ENCODE measurements at regions not wholly inside any gene's neighbourhood (a gene's known extent, or its start where the extent isn't known, plus 50 kb on each side); places are given as distances from the start of the nearest gene placed in this dataset.
A peak's percentile ranks its signal among the peaks of the same experiment; 100 is the strongest.

DNA sequence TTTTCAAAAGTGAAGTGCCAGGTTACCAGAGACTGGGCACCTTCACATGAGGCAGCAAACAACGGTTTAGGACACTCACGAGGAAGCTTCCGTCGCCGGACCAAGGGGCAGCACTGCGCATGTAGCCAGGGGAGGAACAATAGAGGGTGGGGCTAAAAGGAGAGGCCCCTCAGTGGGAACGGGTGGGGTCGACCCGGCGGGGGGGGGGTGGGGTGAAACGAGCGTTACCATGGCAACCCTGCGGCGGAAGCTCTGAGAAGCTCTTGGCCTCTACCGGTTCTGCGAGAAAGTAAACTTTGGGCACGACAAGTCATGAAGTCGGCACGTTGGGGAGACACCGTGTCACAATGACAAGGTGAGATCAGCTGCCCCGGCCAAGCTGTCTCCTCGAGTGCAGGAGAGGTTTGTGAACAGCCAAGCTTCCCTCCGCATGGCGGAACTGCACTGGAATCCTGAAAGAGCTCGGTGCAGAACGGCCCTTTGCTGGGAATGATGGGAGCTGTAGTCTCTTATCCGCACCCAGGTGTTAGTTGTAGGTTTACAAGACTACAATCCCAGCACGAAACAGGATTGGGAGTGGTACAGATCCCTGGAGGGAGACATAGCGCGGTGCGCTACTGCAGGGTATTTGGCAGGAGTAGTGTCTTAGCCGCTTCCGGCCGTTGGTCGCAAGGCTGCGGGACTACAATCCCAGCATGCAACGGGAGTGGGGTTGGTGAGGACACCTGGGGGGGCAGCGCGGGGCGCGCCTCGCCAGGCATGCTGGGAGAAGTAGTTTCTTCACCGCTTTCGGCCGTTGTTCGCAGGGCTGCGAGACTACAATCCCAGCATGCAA is 72.8 kb upstream of the ZNF722 start:
- H3K36me3 ChIP-seq (ENCODE audit: insufficient read depth in 1 of 2, low read depth in 1 of 2) = no peaks in the 10 kb centered on the region
- no peaks in the 10 kb centered on the region for H3K27me3 ChIP-seq (ENCODE audit: insufficient read depth in 3 of 3, low read length in 2 of 3)
- H3K27ac ChIP-seq = peak overlapping the region; percentile 85
- DNase-seq (peak; percentile 93 to 95), ATAC-seq (peak; percentile 98 to 99 (median 98))
- TF ChIP-seq, protein P1, sequence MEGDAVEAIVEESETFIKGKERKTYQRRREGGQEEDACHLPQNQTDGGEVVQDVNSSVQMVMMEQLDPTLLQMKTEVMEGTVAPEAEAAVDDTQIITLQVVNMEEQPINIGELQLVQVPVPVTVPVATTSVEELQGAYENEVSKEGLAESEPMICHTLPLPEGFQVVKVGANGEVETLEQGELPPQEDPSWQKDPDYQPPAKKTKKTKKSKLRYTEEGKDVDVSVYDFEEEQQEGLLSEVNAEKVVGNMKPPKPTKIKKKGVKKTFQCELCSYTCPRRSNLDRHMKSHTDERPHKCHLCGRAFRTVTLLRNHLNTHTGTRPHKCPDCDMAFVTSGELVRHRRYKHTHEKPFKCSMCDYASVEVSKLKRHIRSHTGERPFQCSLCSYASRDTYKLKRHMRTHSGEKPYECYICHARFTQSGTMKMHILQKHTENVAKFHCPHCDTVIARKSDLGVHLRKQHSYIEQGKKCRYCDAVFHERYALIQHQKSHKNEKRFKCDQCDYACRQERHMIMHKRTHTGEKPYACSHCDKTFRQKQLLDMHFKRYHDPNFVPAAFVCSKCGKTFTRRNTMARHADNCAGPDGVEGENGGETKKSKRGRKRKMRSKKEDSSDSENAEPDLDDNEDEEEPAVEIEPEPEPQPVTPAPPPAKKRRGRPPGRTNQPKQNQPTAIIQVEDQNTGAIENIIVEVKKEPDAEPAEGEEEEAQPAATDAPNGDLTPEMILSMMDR (IDR thresholded peaks at IDR 0.05) = no peak
- no peaks in the 10 kb centered on the region for H3K9me3 ChIP-seq
- intact Hi-C loops (cut with DNase I) = loop anchor here in 1 of 2 donors (10.0 kb wide), 1 partner anchor 639 kb away; the partner anchor contains the start of gene ZNF680
- peak overlapping the region; percentile 80 for H3K4me3 ChIP-seq
- WGBS, 3 donors = 2 to 32% (median 2%) methylated on average over 45 to 47 of the region's 47 CpGs
- no peaks in the 10 kb centered on the region for H3K4me1 ChIP-seq

DNA sequence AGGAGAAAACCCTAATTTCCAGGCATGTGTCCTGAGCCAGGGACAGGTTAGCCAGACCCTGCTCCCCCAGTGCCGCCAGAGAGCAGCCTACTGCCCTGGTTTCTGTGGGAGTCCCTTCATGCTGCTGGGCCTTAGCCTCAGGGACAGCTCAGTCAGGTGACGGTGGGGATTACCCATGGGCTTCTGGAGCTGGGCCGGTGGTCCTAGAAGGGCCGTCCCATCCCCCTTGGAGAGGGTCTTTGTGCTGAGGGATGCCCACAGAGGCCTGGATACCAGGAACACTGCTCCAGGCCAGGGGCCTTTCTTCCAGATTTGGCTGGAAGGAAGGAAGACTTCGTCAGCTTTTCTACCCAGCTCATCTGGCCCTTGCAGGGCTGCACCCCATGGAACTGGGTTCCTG is 71.4 kb upstream of the ZNF722 start:
- WGBS, 3 donors = 69 to 77% (median 72%) methylated on average over 5 of the region's 5 CpGs

DNA sequence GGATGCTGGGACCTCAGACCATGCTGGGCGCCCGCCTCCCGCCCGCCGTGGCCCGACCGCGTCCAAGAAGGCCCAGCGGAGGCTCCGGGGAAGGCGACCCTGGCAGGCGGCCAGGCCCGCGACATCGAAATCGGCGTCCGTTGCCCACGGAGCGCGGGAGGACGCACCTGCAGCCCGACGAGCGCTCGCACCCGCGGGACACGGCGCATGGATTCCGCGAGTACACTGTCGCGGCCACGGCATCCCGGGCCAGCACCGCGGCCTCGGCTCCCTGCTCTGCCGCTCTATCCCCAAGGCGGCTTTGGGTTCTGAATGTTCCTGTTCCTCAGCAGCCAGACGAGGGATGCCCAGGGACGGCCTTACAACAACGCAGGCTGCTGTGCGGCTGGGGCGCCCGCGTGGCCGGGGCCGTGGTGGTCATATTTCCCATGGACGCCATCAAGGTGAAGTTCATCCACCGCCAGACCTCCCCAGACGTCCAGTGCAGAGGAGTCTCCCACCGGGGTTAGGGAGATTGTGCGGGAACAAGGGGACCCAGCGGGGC is 67.5 kb upstream of the ZNF722 start:
- TF ChIP-seq, protein P1 (IDR thresholded peaks at IDR 0.05) = no peak
- DNase-seq (no peak), ATAC-seq (no peak)
- Histone ChIP-seq H3K36me3 (ENCODE audit: insufficient read depth in 1 of 2, low read depth in 1 of 2) (no peaks in the 10 kb centered on the region), H3K27ac (no peak overlapping the region), H3K9me3 (no peaks in the 10 kb centered on the region), H3K4me3 (no peak overlapping the region), H3K27me3 (ENCODE audit: insufficient read depth in 3 of 3, low read length in 2 of 3) (peaks cover 0 to 7% (median 0%) of the 10 kb centered on the region in 3 donors), H3K4me1 (no peaks in the 10 kb centered on the region)
- WGBS, 3 donors = 49 to 57% (median 56%) methylated on average over 56 of the region's 56 CpGs
- intact Hi-C loops (cut with DNase I) = no loop called here

More for the DNA sequence above, 71.4 kb upstream of the ZNF722 start:
- ATAC-seq (no peak), DNase-seq (no peak)
- Histone ChIP-seq H3K27ac (no peak overlapping the region), H3K9me3 (no peaks in the 10 kb centered on the region), H3K4me3 (peak overlapping the region; percentile 80), H3K4me1 (no peaks in the 10 kb centered on the region), H3K27me3 (ENCODE audit: insufficient read depth in 3 of 3, low read length in 2 of 3) (peaks cover 0 to 7% (median 0%) of the 10 kb centered on the region in 3 donors), H3K36me3 (ENCODE audit: insufficient read depth in 1 of 2, low read depth in 1 of 2) (no peaks in the 10 kb centered on the region)
- intact Hi-C loops (cut with DNase I) = loop anchor here in 1 of 2 donors (10.0 kb wide), 1 partner anchor 638 kb away; the partner anchor contains the start of gene ZNF680
- TF ChIP-seq, protein P1 (IDR thresholded peaks at IDR 0.05) = no peak

DNA sequence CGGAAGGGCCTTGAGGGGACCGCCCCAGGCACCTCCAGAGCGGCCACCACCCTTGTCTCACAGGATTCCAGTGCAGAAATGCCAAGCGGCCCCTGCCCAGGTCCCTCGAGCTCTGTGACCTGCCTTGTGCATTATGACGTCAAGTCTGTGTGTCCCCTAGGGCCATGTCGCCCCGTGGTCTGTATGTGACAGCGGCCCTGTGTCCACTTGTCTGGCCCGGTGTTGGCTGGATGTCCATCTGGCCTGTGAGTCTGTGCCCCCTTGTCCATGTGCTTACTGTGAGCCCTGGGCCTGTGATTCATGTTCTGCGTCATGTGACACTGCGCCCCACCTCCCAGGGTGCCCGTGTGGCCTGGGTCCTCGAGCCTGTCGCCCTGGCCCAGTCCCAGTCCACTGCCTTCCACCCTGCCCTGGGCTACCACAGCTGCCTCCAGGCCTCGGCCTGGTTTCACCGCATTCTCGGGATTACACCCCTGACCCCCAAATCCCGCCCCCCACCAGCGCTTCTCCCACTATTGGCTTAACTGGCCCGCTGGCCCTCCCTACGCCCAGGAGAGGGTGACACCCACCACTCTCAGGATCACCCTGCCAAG is 66.6 kb upstream of the ZNF722 start:
- no peaks in the 10 kb centered on the region for H3K9me3 ChIP-seq
- DNase-seq (no peak), ATAC-seq (no peak)
- TF ChIP-seq, protein P1 (IDR thresholded peaks at IDR 0.05) = no peak
- 89 to 95% (median 91%) methylated on average over 21 to 22 of the region's 22 CpGs for WGBS, 3 donors
- H3K27me3 ChIP-seq (ENCODE audit: insufficient read depth in 3 of 3, low read length in 2 of 3) = peaks cover 0 to 7% (median 0%) of the 10 kb centered on the region in 3 donors
- no peak overlapping the region for H3K27ac ChIP-seq
- intact Hi-C loops (cut with DNase I) = no loop called here
- H3K4me3 ChIP-seq = no peak overlapping the region
- H3K4me1 ChIP-seq = no peaks in the 10 kb centered on the region
- H3K36me3 ChIP-seq (ENCODE audit: insufficient read depth in 1 of 2, low read depth in 1 of 2) = no peaks in the 10 kb centered on the region

Data from psoas muscle (tissue), 7 donors.